GM18511 (cell line): ENCODE measurements at regions not wholly inside any gene's neighbourhood (a gene's known extent, or its start where the extent isn't known, plus 50 kb on each side); places are given as distances from the start of the nearest gene placed in this dataset.

ENCODE experiments used
- ATAC-seq: cut with Tn5 transposase; IDR thresholded peaks from one replicate; pipeline ENCODE4 v1.9.1; 2021; ENCODE audit warnings: mild to moderate bottlenecking, moderate library complexity; ENCODE audit not compliant: unreplicated experiment

GRCh38 chr6:14913931-14914330 lies 331.9 kb upstream of the JARID2 start:
- ATAC-seq, result no peak

GRCh38 chr6:14915888-14916832 lies 329.7 kb upstream of the JARID2 start:
- no peak for ATAC-seq

GRCh38 chr6:14917109-14917910 lies 328.6 kb upstream of the JARID2 start:
- ATAC-seq, result no peak

- ATAC-seq, result no peak
Measured at GRCh38 chr6:14918200-14918907, 327.5 kb upstream of the JARID2 start.

GRCh38 chr6:14919038-14919670 lies 326.7 kb upstream of the JARID2 start:
- no peak for ATAC-seq

- ATAC-seq, result no peak
Measured at GRCh38 chr6:14920276-14920675, 325.6 kb upstream of the JARID2 start.

- no peak for ATAC-seq
Measured at GRCh38 chr6:14921170-14921569, 324.7 kb upstream of the JARID2 start.

GRCh38 chr6:14921878-14922671 lies 323.8 kb upstream of the JARID2 start:
- ATAC-seq, result no peak

GRCh38 chr6:14922706-14923460 lies 323.0 kb upstream of the JARID2 start:
- no peak for ATAC-seq

GRCh38 chr6:14924126-14925024 lies 321.5 kb upstream of the JARID2 start:
- no peak for ATAC-seq

- no peak for ATAC-seq
Measured at GRCh38 chr6:14925025-14925698, 320.7 kb upstream of the JARID2 start.

- ATAC-seq, result no peak
Measured at GRCh38 chr6:14925699-14926026, 320.2 kb upstream of the JARID2 start.

- ATAC-seq, result no peak
Measured at GRCh38 chr6:14927398-14927797, 318.5 kb upstream of the JARID2 start.

- ATAC-seq, result no peak
Measured at GRCh38 chr6:14929291-14929690, 316.6 kb upstream of the JARID2 start.

GRCh38 chr6:14930366-14930989 lies 315.4 kb upstream of the JARID2 start:
- ATAC-seq, result no peak

GRCh38 chr6:14932485-14933182 lies 313.2 kb upstream of the JARID2 start:
- no peak for ATAC-seq

GRCh38 chr6:14933183-14933544 lies 312.7 kb upstream of the JARID2 start:
- ATAC-seq, result no peak
